ENCODE measurements at regions not wholly inside any gene's neighbourhood (a gene's known extent, or its start where the extent isn't known, plus 50 kb on each side); places are given as distances from the start of the nearest gene placed in this dataset.

GRCh38 chr22:47847131-47847890 is 1084.9 kb downstream of the TBC1D22A start:
- no peak for DNase-seq (ENCODE audit: extremely low read depth in 1 of 2, low read depth in 1 of 2)

- no peak for DNase-seq (ENCODE audit: extremely low read depth in 1 of 2, low read depth in 1 of 2)
Measured at GRCh38 chr22:47846206-47846605, 1083.8 kb downstream of the TBC1D22A start.

GRCh38 chr22:47842119-47842518 is 1079.7 kb downstream of the TBC1D22A start:
- no peak for DNase-seq (ENCODE audit: extremely low read depth in 1 of 2, low read depth in 1 of 2)

GRCh38 chr22:47841156-47841555 is 1078.7 kb downstream of the TBC1D22A start:
- DNase-seq (ENCODE audit: extremely low read depth in 1 of 2, low read depth in 1 of 2) = no peak

- no peak for DNase-seq (ENCODE audit: extremely low read depth in 1 of 2, low read depth in 1 of 2)
Measured at GRCh38 chr22:47839595-47840227, 1077.3 kb downstream of the TBC1D22A start.

- DNase-seq (ENCODE audit: extremely low read depth in 1 of 2, low read depth in 1 of 2) = no peak
Measured at GRCh38 chr22:47837703-47838102, 1075.3 kb downstream of the TBC1D22A start.

GRCh38 chr22:47836957-47837356 is 1074.5 kb downstream of the TBC1D22A start:
- DNase-seq (ENCODE audit: extremely low read depth in 1 of 2, low read depth in 1 of 2) = no peak

- no peak for DNase-seq (ENCODE audit: extremely low read depth in 1 of 2, low read depth in 1 of 2)
Measured at GRCh38 chr22:47835726-47836125, 1073.3 kb downstream of the TBC1D22A start.

- no peak for DNase-seq (ENCODE audit: extremely low read depth in 1 of 2, low read depth in 1 of 2)
Measured at GRCh38 chr22:47826016-47826415, 1063.6 kb downstream of the TBC1D22A start.

GRCh38 chr22:47822422-47822821 is 1060.0 kb downstream of the TBC1D22A start:
- no peak for DNase-seq (ENCODE audit: extremely low read depth in 1 of 2, low read depth in 1 of 2)

GRCh38 chr22:47818496-47818895 is 1056.0 kb downstream of the TBC1D22A start:
- no peak for DNase-seq (ENCODE audit: extremely low read depth in 1 of 2, low read depth in 1 of 2)

GRCh38 chr22:47817380-47817779 is 1054.9 kb downstream of the TBC1D22A start:
- no peak for DNase-seq (ENCODE audit: extremely low read depth in 1 of 2, low read depth in 1 of 2)

- no peak for DNase-seq (ENCODE audit: extremely low read depth in 1 of 2, low read depth in 1 of 2)
Measured at GRCh38 chr22:47816863-47817210, 1054.4 kb downstream of the TBC1D22A start.

GRCh38 chr22:47816121-47816862 is 1053.8 kb downstream of the TBC1D22A start:
- no peak for DNase-seq (ENCODE audit: extremely low read depth in 1 of 2, low read depth in 1 of 2)

GRCh38 chr22:47814474-47814873 is 1052.0 kb downstream of the TBC1D22A start:
- no peak for DNase-seq (ENCODE audit: extremely low read depth in 1 of 2, low read depth in 1 of 2)

- DNase-seq (ENCODE audit: extremely low read depth in 1 of 2, low read depth in 1 of 2) = no peak
Measured at GRCh38 chr22:47813661-47814060, 1051.2 kb downstream of the TBC1D22A start.

GRCh38 chr22:47811971-47812370 is 1049.5 kb downstream of the TBC1D22A start:
- DNase-seq (ENCODE audit: extremely low read depth in 1 of 2, low read depth in 1 of 2) = no peak

GRCh38 chr22:47810505-47811500 is 1048.4 kb downstream of the TBC1D22A start:
- DNase-seq (ENCODE audit: extremely low read depth in 1 of 2, low read depth in 1 of 2) = no peak

GRCh38 chr22:47808886-47809620 is 1046.6 kb downstream of the TBC1D22A start:
- no peak for DNase-seq (ENCODE audit: extremely low read depth in 1 of 2, low read depth in 1 of 2)

GRCh38 chr22:47808236-47808635 is 1045.8 kb downstream of the TBC1D22A start:
- no peak for DNase-seq (ENCODE audit: extremely low read depth in 1 of 2, low read depth in 1 of 2)
